ENCODE measurements at regions not wholly inside any gene's neighbourhood (a gene's known extent, or its start where the extent isn't known, plus 50 kb on each side); places are given as distances from the start of the nearest gene placed in this dataset.

DNA sequence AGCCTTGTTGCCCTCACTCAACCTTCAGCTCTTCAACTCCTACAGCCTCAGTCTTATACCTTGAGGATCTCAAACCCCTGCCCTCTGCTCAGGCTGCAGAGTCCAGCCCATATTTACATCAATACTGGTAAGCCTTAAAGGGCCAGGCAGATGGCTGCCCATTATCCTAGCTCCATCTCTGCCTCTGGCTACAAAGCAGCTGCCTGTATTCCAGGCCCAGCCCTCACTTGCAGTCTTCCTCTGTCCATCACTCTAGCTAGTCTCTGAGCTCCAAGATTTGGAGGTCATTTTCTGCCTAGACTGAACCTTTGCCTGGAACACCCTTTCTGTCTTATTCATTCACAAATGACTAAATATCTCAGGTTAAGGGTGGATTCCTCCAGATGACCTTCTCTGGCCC lies 50.2 kb upstream of the GALNT10 start:
- no peaks in the 10 kb centered on the region for H3K79me2 ChIP-seq (ENCODE audit: insufficient read depth, low read depth, low read length)
- no peaks in the 10 kb centered on the region for H3K9me2 ChIP-seq (ENCODE audit: insufficient read depth, low read length)
- POLR2A ChIA-PET: interaction anchor here (0.6 kb wide), 1 partner anchor 137 kb away, joined by 3 read pairs; no protein-coding TSS in a partner anchor
- no peaks in the 10 kb centered on the region for H4K20me1 ChIP-seq (ENCODE audit: insufficient read depth, low read length)
- CTCF ChIA-PET (ENCODE audit: unreplicated experiment): no interaction called here
- H3K27ac ChIP-seq (ENCODE audit: low read depth, low read length, poor library complexity, severe bottlenecking): no peak overlapping the region
- no peak overlapping the region for H2AFZ ChIP-seq (ENCODE audit: low read length)
- H3K4me3 ChIP-seq (ENCODE audit: low read depth, low read length, poor library complexity, severe bottlenecking): no peak overlapping the region
- no peaks in the 10 kb centered on the region for H3K36me3 ChIP-seq (ENCODE audit: insufficient read depth, low read length)
- no peak for TF ChIP-seq CTCF (conservative IDR thresholded peaks at IDR 0.05; ENCODE audit: low read length)
- TF ChIP-seq EZH2phosphoT487 (IDR thresholded peaks at IDR 0.05; ENCODE audit: borderline replicate concordance, low read depth, low read length): no peak
- intact Hi-C loops (cut with micrococcal nuclease; ENCODE audit: unreplicated experiment): no loop called here
- no peak for DNase-seq (ENCODE audit: low spot score)
- no peaks in the 10 kb centered on the region for H3K9me3 ChIP-seq (ENCODE audit: low read length)
- H3K4me1 ChIP-seq (ENCODE audit: insufficient read depth, low read length, poor library complexity, severe bottlenecking): no peaks in the 10 kb centered on the region
- BruUV-seq (replicated peaks): no TSS peak
- no peak overlapping the region for H3K4me2 ChIP-seq (ENCODE audit: low read length)

Data from OCI-LY7 (cell line).